DND-41 (cell line): ENCODE measurements at regions not wholly inside any gene's neighbourhood (a gene's known extent, or its start where the extent isn't known, plus 50 kb on each side); places are given as distances from the start of the nearest gene placed in this dataset.
"Not testable (repeated sequence)": the region's sequence is repeated elsewhere in the genome, so short reads cannot be mapped to it uniquely, and the experiment has no call there.

Source experiments
- CTCF ChIP-seq: IDR thresholded peaks from 2 replicates; pipeline ENCODE4 v1.5.1; 2012; ENCODE audit warnings: borderline replicate concordance, low read length, moderate library complexity, mild to moderate bottlenecking; ENCODE audit not compliant: poor library complexity, severe bottlenecking; ENCODE audit errors: extremely low read depth
- EZH2 ChIP-seq: IDR thresholded peaks from 3 replicates; pipeline ENCODE4 v1.6.1; 2012; ENCODE audit warnings: borderline replicate concordance, low read depth, mild to moderate bottlenecking, moderate library complexity, low read length, inconsistent platforms; ENCODE audit not compliant: severe bottlenecking

GRCh38 chr16:22603744-22604143 lies 93.1 kb downstream of the NPIPB5 start:
- TF ChIP-seq CTCF, EZH2: not testable (repeated sequence)
